NT2/D1 (cell line): ENCODE measurements at regions not wholly inside any gene's neighbourhood (a gene's known extent, or its start where the extent isn't known, plus 50 kb on each side); places are given as distances from the start of the nearest gene placed in this dataset.

Source experiments
- SUZ12 ChIP-seq: IDR thresholded peaks from 2 replicates; pipeline ENCODE4 v1.6.1; 2011; ENCODE audit not compliant: insufficient read length, insufficient read depth; ENCODE audit errors: extremely low read depth
- YY1 ChIP-seq: IDR thresholded peaks from 2 replicates; pipeline ENCODE4 v1.6.1; 2011; ENCODE audit not compliant: insufficient read length, insufficient read depth

DNA sequence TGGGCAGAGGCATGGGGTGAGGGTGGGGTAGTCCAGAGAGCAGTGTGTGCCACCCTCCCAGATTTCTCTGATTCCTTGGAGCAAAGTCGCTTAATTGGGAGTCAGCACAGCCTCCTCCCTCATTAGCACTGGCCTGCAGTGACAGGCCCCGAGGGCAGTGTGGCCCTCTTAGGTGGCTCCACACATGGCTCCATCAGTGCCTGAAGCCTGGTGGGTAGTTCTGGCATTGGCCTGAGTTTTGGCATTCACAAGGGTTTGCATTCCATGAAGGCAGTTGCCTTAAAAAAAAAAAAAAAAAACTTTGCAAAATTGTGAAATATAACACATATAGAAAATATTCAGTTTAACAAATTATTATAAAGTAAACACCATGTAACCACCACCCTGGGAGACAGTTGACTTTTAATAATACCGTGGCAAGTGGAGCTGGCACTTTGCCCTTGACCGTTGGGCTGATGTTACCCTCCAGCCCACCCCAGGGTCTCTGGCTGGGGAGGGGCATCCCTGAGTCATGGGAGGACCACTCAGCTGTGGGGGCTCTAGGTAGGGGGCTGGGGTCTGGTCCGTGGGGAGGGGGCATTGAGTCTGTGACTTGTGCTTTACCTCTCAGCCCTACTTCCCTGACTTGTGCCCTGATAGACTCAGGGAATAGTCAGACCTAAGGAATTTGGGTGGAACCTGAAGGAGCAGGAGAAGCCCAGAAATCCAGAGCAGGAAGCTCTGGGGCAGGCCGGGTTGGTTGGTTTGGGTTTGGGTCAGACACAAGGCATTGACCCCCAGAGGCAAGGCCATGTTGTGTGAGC is 51.3 kb upstream of the PITX1 start:
- TF ChIP-seq SUZ12 (no peak), YY1 (no peak)
